GM19452 (cell line): ENCODE measurements at regions not wholly inside any gene's neighbourhood (a gene's known extent, or its start where the extent isn't known, plus 50 kb on each side); places are given as distances from the start of the nearest gene placed in this dataset.
"Not testable (repeated sequence)": the region's sequence is repeated elsewhere in the genome, so short reads cannot be mapped to it uniquely, and the experiment has no call there.

ENCODE experiments used
- ATAC-seq: cut with Tn5 transposase; IDR thresholded peaks from one replicate; pipeline ENCODE4 v1.9.1; 2021; ENCODE audit not compliant: unreplicated experiment

GRCh38 chr10:108582387-108582786 lies 1340.9 kb downstream of the XPNPEP1 start:
- ATAC-seq = no peak

- ATAC-seq = no peak
Observed at GRCh38 chr10:108578258-108578657, 1345.1 kb downstream of the XPNPEP1 start.

GRCh38 chr10:108574233-108574632 lies 1349.1 kb downstream of the XPNPEP1 start:
- ATAC-seq = no peak

GRCh38 chr10:108568824-108569223 lies 1354.5 kb downstream of the XPNPEP1 start:
- ATAC-seq = no peak

- ATAC-seq = peak; percentile 63
Observed at GRCh38 chr10:108567899-108568752, 1355.2 kb downstream of the XPNPEP1 start.

- no peak for ATAC-seq
Observed at GRCh38 chr10:108566316-108567107, 1356.8 kb downstream of the XPNPEP1 start.

GRCh38 chr10:108562105-108562504 lies 1361.2 kb downstream of the XPNPEP1 start:
- no peak for ATAC-seq

- ATAC-seq = no peak
Observed at GRCh38 chr10:108561649-108562048, 1361.7 kb downstream of the XPNPEP1 start.

- ATAC-seq = no peak
Observed at GRCh38 chr10:108560488-108560887, 1362.8 kb downstream of the XPNPEP1 start.

GRCh38 chr10:108556186-108556585 lies 1367.1 kb downstream of the XPNPEP1 start:
- ATAC-seq = no peak

GRCh38 chr10:108545921-108546320 lies 1377.4 kb downstream of the XPNPEP1 start:
- ATAC-seq = peak; percentile 85

- ATAC-seq = peak; percentile 72
Observed at GRCh38 chr10:108544500-108545120, 1378.7 kb downstream of the XPNPEP1 start.

GRCh38 chr10:108533551-108533950 lies 1369.0 kb upstream of the SORCS1 start:
- not testable (repeated sequence) for ATAC-seq

GRCh38 chr10:108523016-108523800 lies 1358.7 kb upstream of the SORCS1 start:
- no peak for ATAC-seq

GRCh38 chr10:108521827-108522492 lies 1357.5 kb upstream of the SORCS1 start:
- ATAC-seq = no peak

- ATAC-seq = no peak
Observed at GRCh38 chr10:108515821-108516220, 1351.3 kb upstream of the SORCS1 start.

- ATAC-seq = no peak
Observed at GRCh38 chr10:108500396-108500795, 1335.9 kb upstream of the SORCS1 start.

GRCh38 chr10:108496106-108496505 lies 1331.6 kb upstream of the SORCS1 start:
- no peak for ATAC-seq

- ATAC-seq = no peak
Observed at GRCh38 chr10:108490944-108491343, 1326.4 kb upstream of the SORCS1 start.

- no peak for ATAC-seq
Observed at GRCh38 chr10:108471420-108471819, 1306.9 kb upstream of the SORCS1 start.
